GM21367 (cell line): ENCODE measurements at regions not wholly inside any gene's neighbourhood (a gene's known extent, or its start where the extent isn't known, plus 50 kb on each side); places are given as distances from the start of the nearest gene placed in this dataset.

ENCODE experiments used
- ATAC-seq: cut with Tn5 transposase; IDR thresholded peaks from one replicate; pipeline ENCODE4 v1.9.1; 2021; ENCODE audit not compliant: unreplicated experiment

- ATAC-seq: no peak
These were observed 163.6 kb downstream of the HGF start for GRCh38 chr7:81606078-81606863.

DNA sequence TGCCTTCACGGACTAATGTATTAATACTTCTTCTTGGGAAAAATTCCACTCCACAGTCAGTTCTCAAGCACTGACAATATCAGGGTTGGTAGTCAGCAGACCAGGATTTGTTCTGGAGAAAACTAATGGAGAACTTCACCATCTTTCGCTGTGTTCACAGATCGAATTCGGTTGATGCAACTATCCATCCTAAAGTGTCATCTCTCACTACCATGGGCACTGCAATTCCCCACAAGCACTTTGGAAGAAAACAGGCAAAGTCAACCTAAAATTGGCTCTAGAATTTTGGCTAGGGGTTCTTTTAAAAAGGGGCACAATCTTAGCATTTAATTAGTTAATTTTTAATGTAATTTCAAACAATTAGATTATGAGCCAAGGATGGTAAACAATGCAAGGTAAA is 164.4 kb downstream of the HGF start:
- ATAC-seq: no peak

DNA sequence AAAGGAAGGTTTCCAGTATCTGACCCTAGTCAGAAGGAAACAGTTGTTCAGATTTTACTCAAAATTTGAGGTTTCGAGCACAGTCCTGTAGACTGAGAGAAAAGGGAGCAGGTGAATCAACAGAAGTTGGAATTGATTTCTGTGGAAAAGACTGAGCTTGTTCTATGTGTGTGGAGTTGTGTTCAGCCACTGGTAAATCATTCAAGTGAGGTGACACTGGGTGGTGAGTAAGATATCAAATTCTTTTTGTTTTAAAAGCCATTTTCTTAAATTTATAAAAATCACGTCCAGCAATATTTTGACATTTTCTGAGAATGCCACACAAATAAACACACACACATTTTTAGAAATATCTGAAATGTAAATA is 165.1 kb downstream of the HGF start:
- ATAC-seq: no peak

DNA sequence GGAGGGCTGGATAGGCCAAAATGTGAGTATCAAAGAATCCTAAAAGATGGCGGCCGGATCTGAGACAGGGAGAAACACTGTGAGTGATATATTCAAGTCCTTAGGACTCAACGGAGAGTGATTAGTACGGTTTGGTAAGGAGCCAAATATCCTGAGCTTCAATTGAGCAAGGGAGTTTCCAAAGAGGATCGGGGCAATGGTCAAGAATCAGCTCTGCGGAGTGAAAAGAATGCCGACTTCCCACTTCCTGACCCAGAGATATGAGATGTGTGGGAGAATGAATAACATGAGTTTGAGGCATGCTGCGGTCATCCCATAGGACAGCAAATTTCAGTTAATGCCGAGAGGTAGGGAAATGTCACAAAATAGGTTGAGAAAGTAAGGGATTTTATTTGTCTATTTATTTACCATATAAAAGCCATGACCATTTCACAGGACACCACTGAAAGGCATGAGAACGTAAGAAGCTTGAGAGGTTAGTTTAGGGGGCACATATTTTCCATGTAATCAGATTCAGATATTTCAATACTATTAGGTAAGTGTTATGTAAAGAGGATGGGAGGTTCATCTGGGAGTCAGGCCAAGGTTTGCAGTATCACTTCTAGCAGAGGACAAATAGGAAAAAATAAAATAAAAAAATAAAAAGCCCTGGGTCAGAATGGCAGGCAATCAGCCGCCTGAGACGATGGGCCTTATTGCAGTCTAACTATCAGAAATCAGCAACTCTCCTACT is 165.6 kb downstream of the HGF start:
- no peak for ATAC-seq

DNA sequence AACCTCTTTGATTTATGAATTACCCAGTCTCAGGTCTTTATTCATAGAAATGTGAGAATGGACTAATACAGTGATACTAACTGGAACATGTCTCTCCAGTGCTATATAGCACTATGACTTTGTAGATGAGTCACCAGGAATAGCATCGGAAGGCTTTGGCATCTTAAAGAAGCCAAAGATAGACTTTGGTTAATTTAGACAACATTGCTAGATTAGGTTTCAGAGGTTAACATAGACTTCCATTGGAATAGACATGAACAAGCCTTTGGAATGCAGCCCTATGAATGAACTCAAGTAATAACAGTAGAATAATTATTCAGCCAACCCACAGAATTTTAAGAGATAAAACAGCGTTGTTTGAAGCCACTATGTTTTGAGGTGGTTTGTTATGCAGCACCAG is 169.2 kb downstream of the HGF start:
- no peak for ATAC-seq

DNA sequence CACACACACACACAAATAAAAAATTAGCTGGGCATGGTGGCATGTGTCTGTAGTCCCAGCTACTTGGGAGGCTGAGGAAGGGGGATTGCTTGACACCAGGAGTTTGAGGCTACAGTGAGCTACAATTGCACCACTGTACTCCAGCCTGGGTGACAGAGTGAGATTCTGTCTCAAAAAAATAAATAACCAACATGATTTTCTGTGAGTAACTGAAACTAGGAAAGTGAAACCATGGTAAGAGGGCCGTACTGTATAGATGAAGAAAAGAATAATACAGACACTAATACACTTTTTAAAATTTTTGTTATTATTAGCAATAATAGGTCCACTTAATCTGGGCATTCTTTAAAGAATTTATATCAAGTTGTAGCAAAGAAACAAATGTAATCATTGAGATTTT is 170.9 kb downstream of the HGF start:
- no peak for ATAC-seq

DNA sequence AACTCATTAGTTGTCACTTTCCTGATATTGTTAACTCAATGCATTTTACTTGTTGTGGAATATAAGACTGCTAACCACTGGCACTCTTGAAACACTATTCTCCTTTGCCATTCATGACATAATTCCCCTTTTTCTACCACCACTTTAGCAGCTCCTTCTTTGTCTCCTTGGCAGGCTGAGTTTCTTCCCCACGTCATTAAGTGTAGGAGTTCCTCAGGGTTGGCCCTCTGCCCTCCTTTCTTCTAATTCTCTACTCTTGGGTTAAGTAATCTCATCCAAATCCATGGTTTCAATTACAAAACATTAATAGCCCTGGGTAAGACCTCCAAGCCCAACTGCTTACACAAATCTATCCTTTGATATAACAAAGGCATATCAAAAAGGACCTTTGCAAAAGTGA is 175.1 kb downstream of the HGF start:
- no peak for ATAC-seq

DNA sequence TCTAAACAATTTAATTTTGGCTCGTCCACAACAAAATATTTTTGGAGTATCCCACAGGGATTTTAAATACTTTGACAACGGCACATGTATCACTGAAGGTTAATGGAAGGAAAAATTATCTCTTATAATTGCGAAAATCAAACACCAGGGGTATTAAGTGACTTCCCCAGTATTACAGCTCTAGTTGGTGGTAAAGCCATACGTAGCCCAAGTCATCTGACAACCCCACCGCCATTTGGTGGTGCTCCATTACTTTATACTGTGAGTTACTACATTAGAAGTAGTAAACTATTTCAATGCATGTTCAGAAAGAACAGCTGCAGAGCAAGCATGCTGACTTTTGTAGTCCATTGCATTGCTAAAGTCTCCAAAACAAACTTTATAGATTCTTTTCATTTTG is 179.7 kb downstream of the HGF start:
- no peak for ATAC-seq

DNA sequence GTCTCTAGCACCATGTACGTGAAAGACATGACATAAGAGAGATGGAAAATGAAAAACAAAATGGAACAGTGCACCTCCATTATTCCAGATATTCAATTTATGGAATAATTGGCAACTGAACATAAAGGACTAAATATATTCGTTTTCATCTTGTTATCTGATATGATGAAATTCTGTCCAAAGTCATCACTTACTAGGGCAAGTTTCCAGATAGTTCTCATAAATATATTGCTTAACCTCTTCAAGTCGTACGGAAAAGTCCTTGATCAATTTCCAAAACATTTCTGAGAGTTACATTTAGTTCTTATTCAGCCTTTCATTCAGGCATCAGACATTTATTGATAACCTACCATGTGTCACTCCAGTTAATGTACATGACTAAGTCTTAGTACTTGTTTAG is 185.2 kb downstream of the HGF start:
- ATAC-seq: no peak

DNA sequence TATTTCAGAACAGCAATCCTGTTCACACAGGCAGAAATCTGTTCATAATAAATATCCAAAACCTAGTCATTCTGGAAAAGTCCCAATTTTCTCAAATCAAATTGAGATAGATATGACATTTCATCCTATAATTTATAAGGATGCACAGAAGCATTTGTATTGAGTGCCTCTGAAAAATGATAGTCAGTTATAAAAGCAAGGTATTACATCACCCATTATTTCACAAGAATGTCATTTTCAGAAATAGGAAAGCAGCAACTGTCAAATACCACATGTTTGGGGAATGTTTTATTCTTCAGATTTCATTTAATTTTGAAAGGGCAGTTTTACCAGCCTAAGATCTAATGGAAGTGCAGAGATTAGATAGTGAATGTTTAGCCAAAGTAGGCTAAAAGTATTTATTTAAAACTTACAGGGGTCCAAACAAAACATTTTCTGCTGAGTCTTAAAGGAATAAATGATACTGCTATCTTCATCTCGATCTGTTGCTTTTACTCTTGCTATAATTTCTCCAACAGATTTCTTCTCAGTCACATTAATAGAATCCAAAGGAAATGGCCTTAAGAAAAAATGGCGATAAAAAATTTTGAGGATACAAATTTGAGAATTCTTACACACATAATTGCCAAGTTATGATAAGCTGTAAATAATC is 185.8 kb downstream of the HGF start:
- no peak for ATAC-seq

- ATAC-seq: no peak
These were observed 186.8 kb downstream of the HGF start for GRCh38 chr7:81583090-81583489.

DNA sequence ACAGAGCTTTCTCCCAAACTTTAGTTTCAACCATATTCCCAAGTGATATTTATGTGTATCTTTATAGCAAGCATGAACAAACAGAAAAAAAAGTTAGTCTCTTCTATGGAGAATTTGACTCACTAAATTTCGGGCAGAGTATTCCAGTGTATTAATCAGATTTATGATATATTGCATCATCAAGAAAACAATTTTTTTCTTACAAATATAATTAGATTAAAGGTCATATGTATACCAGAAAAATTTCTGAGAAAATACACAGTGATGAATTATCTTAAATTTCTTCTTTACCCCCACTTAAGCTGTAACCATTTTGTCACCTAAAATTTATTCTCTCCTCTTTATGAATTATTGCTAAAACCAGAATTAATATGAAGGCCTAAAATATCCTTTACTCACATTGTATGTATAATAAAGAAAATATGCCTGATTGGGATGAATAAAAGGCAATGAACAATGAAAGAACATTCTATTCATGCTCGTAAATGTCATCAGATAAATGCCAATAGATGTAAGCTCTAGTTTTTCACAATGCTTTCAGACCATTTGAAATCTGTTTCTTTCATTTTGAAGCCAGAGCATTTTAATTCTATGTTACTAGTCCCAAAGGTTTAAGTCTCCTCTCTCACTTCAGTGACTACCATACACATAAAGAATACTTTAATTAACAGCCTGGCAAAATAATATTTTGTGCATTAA is 192.1 kb downstream of the HGF start:
- ATAC-seq: no peak

DNA sequence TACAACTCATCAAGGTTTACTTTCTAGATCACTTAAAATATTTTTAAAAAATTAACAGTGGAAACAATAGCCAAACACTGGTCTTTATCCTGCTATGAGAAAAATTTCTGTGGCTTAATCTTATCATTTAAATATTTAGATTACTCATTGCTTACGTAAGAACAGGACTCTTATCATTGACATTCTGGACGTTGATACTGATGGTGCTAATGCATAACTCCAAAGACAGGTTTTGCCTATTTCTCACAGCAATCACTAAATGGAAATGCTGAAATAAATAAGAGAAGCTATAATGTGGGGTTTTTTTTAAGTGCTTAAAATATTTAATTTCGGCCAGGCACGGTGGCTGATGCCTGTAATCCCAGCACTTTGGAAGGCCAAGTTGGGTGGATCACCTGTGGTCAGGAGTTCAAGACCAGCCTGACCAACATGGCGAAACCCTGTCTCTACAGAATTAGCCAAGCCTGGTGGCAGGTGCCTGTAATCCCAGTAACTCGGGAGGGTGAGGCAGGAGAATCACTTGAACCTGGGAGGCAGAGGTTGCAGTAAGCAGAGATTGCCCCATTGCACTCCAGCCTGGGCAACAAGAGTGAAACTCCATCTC is 195.0 kb downstream of the HGF start:
- no peak for ATAC-seq

- ATAC-seq: no peak
These were observed 195.9 kb downstream of the HGF start for GRCh38 chr7:81573932-81574331.

DNA sequence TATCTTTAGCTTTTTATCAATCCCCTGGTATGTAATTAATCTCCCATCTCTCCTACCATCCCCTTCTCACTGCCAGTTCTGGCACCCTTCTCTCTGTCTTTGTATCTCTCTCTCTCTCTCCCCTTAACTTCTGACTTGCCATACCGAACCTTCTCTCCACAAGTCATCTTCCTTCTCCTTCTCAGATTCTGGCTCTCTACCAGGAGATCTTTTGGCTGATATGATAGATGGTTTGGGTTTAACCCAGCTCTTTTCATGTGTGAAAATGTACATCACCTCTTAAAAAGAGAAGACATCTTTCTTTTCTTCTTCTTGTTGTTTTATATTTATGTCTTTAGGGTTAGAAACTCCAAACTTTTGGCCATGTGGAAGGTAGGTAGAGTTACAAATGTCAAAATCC is 196.7 kb downstream of the HGF start:
- no peak for ATAC-seq

DNA sequence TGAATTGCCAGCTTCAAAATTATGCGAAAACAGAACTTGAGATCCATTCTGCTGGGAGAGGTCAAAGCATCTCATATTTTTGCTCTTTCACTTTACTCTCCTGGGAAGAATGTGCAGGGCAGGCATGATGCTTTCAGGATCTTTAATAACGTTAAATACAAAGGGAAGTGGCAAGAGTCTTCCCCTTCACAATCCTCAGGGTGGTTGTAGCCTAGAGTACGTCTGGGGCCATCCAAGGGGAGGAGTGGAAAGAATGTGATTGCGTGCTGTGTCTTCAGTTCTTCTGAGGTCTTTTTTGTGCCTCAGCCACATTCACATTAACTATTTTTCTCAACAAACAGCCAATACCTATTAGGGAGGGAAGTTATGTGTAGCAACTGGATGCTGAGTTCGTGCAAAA is 207.3 kb downstream of the HGF start:
- ATAC-seq: no peak

DNA sequence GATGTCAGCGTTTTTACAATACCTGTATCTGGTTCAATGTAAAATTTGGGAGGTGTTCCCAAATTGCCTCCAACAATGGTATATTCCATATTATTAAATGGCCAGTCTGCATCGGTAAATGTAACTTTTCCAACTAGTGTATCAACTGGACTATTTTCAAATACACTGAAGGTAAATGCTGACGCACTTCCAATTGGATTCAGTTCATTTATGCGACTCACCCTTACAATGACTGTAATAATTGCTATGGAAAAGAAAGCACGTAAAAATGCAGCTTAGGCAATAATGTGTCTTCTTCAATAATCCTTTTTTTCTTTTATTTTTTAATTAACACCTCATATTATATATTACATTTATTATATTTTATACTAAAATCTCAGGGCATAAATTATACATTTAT is 209.1 kb downstream of the HGF start:
- no peak for ATAC-seq

DNA sequence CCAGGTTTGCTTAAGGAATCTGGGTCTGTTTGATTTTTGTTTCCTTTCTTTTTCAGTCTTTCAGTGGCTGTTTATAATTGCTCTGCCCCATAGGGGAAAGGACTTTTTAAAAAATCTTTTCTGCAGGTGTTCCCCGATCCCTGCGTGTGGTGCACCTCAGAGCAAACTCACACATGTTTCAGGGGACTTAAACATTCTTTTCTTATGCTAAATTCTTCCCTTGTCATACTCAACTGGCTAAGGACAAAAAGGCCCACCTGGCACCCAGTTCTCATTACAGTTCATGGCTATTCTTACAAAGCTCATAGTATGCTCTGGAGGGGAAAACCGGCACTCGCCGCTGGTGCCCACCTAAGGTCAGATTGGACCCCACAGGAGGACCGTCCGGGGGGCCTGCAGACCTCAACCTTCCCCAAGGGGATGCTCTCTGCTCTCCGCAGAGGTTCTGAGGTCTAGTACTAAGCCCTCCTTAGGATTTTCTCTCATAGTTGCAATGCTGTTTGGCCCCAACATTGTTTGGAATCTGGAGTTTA is 220.3 kb downstream of the HGF start:
- ATAC-seq: no peak

- no peak for ATAC-seq
These were observed 234.9 kb downstream of the HGF start for GRCh38 chr7:81534996-81535395.

GRCh38 chr7:81534446-81534845 is 235.4 kb downstream of the HGF start:
- no peak for ATAC-seq

DNA sequence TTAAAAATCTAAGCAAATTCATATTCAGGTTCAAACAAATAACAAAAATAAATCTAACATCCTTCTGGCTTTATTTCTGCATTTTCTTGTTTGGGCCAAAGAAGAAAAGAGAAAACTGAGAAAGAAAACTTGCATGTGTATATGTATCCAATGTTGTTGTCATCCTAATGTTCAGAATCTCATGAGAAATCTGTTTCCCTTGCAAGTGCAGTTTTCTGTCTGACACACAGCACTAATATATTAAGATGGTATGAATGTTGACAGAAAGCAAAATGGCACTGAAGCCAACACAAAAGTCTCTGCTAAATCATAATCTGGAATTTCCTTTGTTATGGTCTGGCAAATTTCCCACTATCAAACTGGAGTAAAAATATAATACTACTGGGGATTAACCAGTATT is 235.9 kb downstream of the HGF start:
- ATAC-seq: no peak
